Right cardiac atrium (tissue), 5 donors: ENCODE measurements at regions not wholly inside any gene's neighbourhood (a gene's known extent, or its start where the extent isn't known, plus 50 kb on each side); places are given as distances from the start of the nearest gene placed in this dataset.
A peak's percentile ranks its signal among the peaks of the same experiment; 100 is the strongest.

Experiments used
- ATAC-seq, 2 donors: fragments of 200-7000 bp; cut with Tn5 transposase; one replicate each; pipeline versions ENCODE4 v1.8.0 to v1.9.1; 2020; ENCODE audit warnings: moderate library complexity in 2 of 2, mild to moderate bottlenecking in 1 of 2
- DNase-seq, 3 donors: peaks; one replicate each; pipeline ENCODE4 v3.0.0-alpha.2; 2020
- H3K27ac ChIP-seq: one replicate; pipeline ENCODE4 v1.5.1; 2013; ENCODE audit warnings: mild to moderate bottlenecking, low read length, control low read depth, moderate library complexity
- H3K27me3 ChIP-seq: one replicate; pipeline ENCODE4 v1.6.1; 2013; ENCODE audit not compliant: control insufficient read depth, insufficient read depth
- H3K4me1 ChIP-seq: one replicate; pipeline ENCODE4 v1.6.1; 2013; ENCODE audit warnings: low read length; ENCODE audit not compliant: control insufficient read depth, insufficient read depth
- H3K4me3 ChIP-seq: one replicate; pipeline ENCODE4 v1.5.1; 2013; ENCODE audit warnings: low read length, control low read depth
- H3K9me3 ChIP-seq: one replicate; pipeline ENCODE4 v1.6.1; 2013; ENCODE audit warnings: low read length; ENCODE audit not compliant: control insufficient read depth
- WGBS: extraction: QIAGEN DNeasy Blood & Tissue Kit; methylation state at CpG from one replicate; pipeline ENCODE4 v1.1.7; 2013; 5-methylcytosine and 5-hydroxymethylcytosine counted together
- intact Hi-C, 4 donors: fragments of 100-400 bp; cut with DNase I; formaldehyde crosslinking; loops; one replicate each; pipeline versions ENCODE4 v1.11.0 to v1.14.0; 2022 to 2023
- donor health status: healthy with polysubstance abuse.
- donor health status: DM: no; HTN: yes; CAD: no.
- donor health status: DM: no; HTN: no; CAD: no.
- donor health status: DM: no; HTN: yes; CAD: no; lungs with severe emphysema.
- donor health status: DM: yes; HTN: yes; CAD: no.

- Histone ChIP-seq H3K4me3 (no peak overlapping the region), H3K9me3 (no peaks in the 10 kb centered on the region), H3K27ac (no peak overlapping the region), H3K4me1 (no peaks in the 10 kb centered on the region), H3K27me3 (no peaks in the 10 kb centered on the region)
- WGBS, result 83% methylated on average over 11 of the region's 11 CpGs
- DNase-seq (no peak), ATAC-seq (no peak)
- intact Hi-C loops, result no loop called here
Observed at GRCh38 chr17:79519601-79520000, 91.2 kb downstream of the RBFOX3 start.

DNA sequence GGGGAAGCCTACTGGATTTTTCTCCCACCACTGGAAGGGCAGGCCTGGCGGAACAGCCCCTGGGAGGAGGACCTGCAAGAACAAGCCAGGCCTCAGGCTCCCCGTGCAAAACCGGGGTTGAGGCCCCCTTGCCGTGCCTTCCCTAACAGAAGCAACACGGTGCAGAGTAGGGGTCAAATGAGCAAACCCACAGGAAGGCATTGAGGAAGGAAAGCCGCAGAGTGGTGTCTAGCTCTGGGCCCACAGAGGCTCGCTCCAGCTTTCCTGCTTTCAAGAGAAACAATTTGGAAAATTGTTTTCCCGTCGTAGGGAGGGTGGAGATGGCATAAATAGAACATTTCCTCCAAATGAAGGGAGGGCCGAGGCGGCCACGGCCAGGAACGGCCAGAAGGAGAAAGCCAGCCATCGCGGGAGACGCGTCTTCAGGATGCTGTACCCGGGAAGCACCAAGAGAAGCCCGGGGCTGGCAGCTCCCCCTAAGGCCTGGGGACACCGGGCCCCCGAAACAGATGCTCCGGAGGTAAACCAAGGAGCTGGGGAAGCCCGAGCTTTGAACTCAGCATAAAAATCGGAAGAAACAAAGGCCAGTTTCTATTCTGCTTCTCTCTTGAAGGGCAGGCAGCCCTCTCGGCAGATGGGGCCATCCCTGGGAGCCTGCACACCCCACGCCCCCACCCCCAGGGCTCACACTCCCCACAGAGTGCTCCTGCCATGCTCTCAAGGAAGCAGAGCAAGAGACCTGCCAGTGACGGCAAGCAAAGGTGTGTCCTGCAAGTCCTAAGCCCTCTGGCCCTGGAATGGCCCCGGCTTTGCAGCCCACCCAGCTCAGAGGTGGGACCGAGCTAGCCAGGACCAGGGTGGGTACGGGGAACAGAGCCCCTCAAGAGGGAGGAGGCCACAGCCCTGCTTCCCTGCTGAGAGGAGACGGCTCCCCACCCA lies 92.0 kb downstream of the RBFOX3 start:
- H3K4me3 ChIP-seq, result no peak overlapping the region
- no peaks in the 10 kb centered on the region for H3K4me1 ChIP-seq
- DNase-seq (no peak), ATAC-seq (no peak)
- no peaks in the 10 kb centered on the region for H3K9me3 ChIP-seq
- H3K27ac ChIP-seq, result no peak overlapping the region
- intact Hi-C loops, result no loop called here
- H3K27me3 ChIP-seq, result no peaks in the 10 kb centered on the region
- 56% methylated on average over 31 of the region's 31 CpGs for WGBS

DNA sequence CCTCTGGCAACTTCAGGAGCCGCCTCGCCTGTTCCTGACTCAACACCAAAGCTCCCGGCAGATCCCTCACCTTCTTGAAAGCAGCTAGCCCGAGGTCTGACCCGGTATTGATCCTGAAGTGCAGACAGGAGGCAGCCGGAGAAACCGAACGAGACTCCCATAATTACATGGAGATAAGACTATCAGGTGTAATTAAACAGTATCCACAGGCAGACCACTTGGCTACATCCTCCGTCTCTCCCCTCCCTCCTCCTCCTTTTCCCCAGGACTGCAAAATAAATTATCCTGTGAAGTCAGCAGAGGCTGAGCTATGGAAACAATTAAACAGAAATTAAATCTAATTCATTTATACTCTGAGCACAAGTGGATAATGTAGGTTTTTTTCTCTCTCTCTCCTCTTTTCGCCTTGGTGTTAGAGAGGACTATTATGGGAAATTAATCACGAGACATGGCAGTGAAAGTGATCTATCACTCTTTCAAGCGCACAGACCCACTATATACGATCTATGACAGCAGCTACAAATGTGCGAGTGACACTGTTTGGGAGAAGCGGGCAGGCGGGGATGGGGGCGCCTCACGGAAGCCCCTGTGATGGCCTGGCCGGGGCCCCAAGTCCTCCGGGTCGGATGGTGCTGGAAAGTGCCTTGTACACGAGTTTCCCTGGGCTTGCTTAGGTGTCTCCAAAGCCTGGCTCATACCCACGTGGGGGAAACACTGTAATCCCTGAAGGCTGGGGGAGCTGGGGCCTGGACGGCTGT lies 92.8 kb downstream of the RBFOX3 start:
- H3K4me3 ChIP-seq, result no peak overlapping the region
- no peak overlapping the region for H3K27ac ChIP-seq
- ATAC-seq (no peak), DNase-seq (no peak)
- intact Hi-C loops, result no loop called here
- no peaks in the 10 kb centered on the region for H3K9me3 ChIP-seq
- H3K27me3 ChIP-seq, result no peaks in the 10 kb centered on the region
- no peaks in the 10 kb centered on the region for H3K4me1 ChIP-seq
- WGBS, result 60% methylated on average over 24 of the region's 24 CpGs

DNA sequence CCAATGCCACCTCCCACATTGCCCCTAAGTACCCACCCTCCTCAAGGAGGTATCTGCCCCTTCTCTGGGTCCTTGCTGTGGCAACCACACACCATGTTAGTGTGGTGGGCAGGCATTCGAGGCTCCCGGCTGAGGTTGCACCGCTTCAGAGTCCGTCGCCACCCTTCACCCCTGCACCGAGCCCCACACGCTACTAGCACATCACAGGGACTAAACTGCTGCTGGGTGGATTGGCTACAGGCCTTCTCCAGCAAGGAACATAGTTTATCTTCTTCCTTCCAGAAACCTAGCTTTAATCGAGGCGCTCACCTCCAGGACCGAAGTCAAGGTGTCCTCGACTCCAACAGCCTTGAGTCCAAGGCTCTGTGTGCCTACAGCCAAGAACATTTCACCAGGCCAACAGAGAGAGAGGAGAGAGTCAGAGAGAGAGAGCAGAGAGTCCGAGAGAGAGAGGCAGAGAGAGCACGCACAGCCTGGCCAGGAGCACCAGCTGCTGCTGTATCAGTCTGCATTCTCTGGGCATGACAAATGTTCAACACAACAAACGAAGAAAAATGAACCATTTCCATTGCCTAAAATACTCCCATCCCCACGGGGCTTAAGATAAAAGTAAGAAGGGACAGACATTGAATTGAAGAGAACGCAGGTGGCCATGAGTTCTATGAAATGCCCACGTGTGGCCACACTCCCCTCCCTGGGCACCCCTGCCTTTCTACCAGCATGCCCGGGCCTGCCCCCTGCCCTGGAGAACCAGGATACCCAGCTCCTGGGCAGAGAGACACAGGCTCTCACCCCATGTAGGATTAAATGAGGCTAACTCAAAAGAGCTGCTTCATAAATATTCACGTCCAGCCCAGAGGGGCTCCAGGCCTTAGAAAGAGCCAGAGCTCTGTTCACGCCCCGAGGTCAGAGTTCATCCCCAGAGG lies 94.9 kb downstream of the RBFOX3 start:
- no peak for ATAC-seq
- Histone ChIP-seq H3K9me3 (no peaks in the 10 kb centered on the region), H3K4me1 (no peaks in the 10 kb centered on the region), H3K27ac (no peak overlapping the region), H3K4me3 (no peak overlapping the region), H3K27me3 (no peaks in the 10 kb centered on the region)
- DNase-seq, result peak in 1 of 3 donors; percentile 38
- WGBS, result 60% methylated on average over 21 of the region's 21 CpGs
- intact Hi-C loops, result no loop called here

DNA sequence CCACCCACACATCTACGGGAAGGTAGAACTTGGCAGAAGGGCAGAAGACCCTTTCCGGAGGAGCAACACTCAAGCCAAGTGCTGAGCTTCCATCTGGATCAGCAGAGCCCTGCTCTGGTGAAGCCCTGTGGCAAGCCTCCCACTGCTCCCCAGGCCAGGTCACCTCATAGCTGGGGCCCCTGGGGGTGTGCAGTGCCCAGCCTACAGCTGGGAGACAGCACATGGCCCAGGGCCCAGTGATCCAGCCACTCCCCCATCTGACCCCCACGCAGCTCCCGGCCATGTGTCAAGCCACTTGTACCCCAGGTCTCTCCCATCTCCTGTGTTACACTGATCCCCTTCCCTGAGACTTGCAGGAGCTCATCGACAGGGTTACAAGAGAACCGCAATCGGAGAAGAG lies 95.7 kb downstream of the RBFOX3 start:
- 83% methylated on average over 7 of the region's 7 CpGs for WGBS
- peak in 1 of 3 donors; percentile 32 for DNase-seq
- Histone ChIP-seq H3K9me3 (no peaks in the 10 kb centered on the region), H3K4me1 (no peaks in the 10 kb centered on the region), H3K27me3 (no peaks in the 10 kb centered on the region), H3K27ac (no peak overlapping the region), H3K4me3 (no peak overlapping the region)
- ATAC-seq, result no peak
- intact Hi-C loops, result no loop called here

GRCh38 chr17:79513820-79514535 lies 96.9 kb downstream of the RBFOX3 start:
- Histone ChIP-seq H3K27ac (no peak overlapping the region), H3K27me3 (no peaks in the 10 kb centered on the region), H3K4me3 (no peak overlapping the region), H3K4me1 (no peaks in the 10 kb centered on the region), H3K9me3 (no peaks in the 10 kb centered on the region)
- ATAC-seq (no peak), DNase-seq (peak in 1 of 3 donors; percentile 35)
- 92% methylated on average over 17 of the region's 17 CpGs for WGBS
- intact Hi-C loops, result no loop called here

DNA sequence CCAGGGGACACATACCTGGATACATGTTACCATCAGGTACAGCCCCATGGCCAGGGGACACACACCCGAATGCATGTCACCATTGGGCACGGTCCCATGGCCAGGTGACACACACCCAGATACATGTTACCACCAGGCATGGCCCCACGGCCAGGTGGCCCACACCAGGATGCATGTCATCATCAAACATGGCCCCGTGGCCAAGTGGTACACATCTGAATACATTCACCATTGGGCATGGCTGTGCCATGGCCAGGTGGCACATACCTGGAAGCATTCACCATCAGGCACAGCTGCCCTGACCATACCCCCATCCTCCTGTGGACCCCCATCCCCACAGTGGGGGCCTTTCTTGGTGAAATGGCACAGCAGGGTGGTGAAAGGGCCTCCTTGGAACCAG lies 97.6 kb downstream of the RBFOX3 start:
- no peak for ATAC-seq
- H3K4me1 ChIP-seq, result no peaks in the 10 kb centered on the region
- 96% methylated on average over 4 of the region's 4 CpGs for WGBS
- H3K27me3 ChIP-seq, result no peaks in the 10 kb centered on the region
- peak in 1 of 3 donors; percentile 36 for DNase-seq
- H3K4me3 ChIP-seq, result no peak overlapping the region
- no peaks in the 10 kb centered on the region for H3K9me3 ChIP-seq
- H3K27ac ChIP-seq, result no peak overlapping the region
- intact Hi-C loops, result no loop called here

GRCh38 chr17:79511471-79511870 lies 99.4 kb downstream of the RBFOX3 start:
- Histone ChIP-seq H3K27me3 (no peaks in the 10 kb centered on the region), H3K4me3 (no peak overlapping the region), H3K27ac (no peak overlapping the region), H3K4me1 (no peaks in the 10 kb centered on the region), H3K9me3 (no peaks in the 10 kb centered on the region)
- ATAC-seq (no peak), DNase-seq (peak in 1 of 3 donors; percentile 14)
- 92% methylated on average over 12 of the region's 12 CpGs for WGBS
- intact Hi-C loops, result no loop called here

GRCh38 chr17:79510071-79510470 lies 100.8 kb downstream of the RBFOX3 start:
- no peak overlapping the region for H3K4me3 ChIP-seq
- intact Hi-C loops, result no loop called here

GRCh38 chr17:79509490-79509889 lies 101.4 kb downstream of the RBFOX3 start:
- H3K9me3 ChIP-seq, result no peaks in the 10 kb centered on the region
- H3K27ac ChIP-seq, result no peak overlapping the region
- H3K27me3 ChIP-seq, result no peaks in the 10 kb centered on the region
- WGBS, result 72% methylated on average over 14 of the region's 14 CpGs
- intact Hi-C loops, result no loop called here
- no peaks in the 10 kb centered on the region for H3K4me1 ChIP-seq
- peak in 1 of 3 donors; percentile 11 for DNase-seq
- no peak overlapping the region for H3K4me3 ChIP-seq
- ATAC-seq, result no peak

More at GRCh38 chr17:79510071-79510470, 100.8 kb downstream of the RBFOX3 start:
- DNase-seq (peak in 1 of 3 donors; percentile 44), ATAC-seq (no peak)
- no peaks in the 10 kb centered on the region for H3K9me3 ChIP-seq
- H3K4me1 ChIP-seq, result no peaks in the 10 kb centered on the region
- H3K27ac ChIP-seq, result no peak overlapping the region
- H3K27me3 ChIP-seq, result no peaks in the 10 kb centered on the region
- 87% methylated on average over 18 of the region's 18 CpGs for WGBS
